HG03354 (cell line): ENCODE measurements at regions not wholly inside any gene's neighbourhood (a gene's known extent, or its start where the extent isn't known, plus 50 kb on each side); places are given as distances from the start of the nearest gene placed in this dataset.

ENCODE experiments used
- ATAC-seq: cut with Tn5 transposase; IDR thresholded peaks from one replicate; pipeline ENCODE4 v1.9.1; 2021; ENCODE audit warnings: mild to moderate bottlenecking; ENCODE audit not compliant: unreplicated experiment, poor library complexity, severe bottlenecking

- no peak for ATAC-seq
Observed at GRCh38 chr1:209349363-209350308, 233.9 kb upstream of the CAMK1G start.

DNA sequence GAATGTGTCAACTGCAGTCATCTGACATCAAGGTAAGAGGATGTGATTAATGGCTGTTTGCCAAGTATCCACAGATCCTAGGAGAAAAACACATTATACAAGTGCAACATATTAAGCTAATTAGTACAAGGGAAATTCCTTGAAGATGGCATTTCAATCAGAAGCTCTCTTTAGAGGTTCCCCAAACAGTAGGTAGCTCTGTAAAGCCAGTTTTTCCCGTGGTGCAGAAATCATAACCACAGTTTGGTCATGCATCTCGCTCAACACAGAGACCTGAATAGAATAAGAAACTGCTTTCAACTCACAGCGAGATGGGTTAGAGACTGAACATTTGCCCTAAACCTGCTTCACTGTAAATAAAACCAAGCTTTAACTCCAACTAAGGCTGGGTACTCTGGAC lies 230.5 kb upstream of the CAMK1G start:
- ATAC-seq: no peak

DNA sequence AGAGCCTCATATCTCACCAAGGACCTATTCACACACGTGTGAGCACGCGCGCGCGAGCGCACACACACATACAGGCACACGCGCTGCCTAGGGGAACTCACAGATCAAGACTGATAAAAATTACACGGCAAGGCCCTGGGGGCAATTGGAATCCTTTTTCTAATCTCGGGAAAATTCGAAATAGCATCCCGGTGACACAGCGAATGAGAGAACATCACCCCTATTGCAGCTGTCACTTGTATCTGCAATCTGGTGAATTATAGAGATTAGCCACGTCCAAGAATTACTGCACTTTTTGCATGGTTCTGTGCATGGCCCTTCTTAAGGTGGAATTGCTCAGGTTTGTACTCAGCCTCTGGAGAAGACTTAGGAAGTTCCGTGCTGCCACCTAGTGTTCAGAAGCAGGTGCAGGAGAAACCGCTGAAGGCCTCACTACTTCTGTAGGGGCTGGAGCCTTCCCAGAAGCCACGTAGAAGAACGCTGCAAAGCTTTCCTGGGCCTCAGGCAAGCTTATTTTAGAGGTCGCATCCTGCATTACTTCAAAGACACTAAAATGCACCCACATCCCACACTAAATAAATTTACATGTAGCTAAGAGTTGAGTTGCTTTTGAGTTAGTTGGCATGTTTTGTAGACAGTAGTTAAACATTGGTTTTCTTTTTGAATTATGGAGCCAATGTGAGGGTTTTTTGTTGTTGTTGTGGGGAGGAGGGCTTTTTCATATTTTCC lies 229.2 kb upstream of the CAMK1G start:
- ATAC-seq: peak; percentile 91

- ATAC-seq: no peak
Observed at GRCh38 chr1:209354840-209355165, 228.7 kb upstream of the CAMK1G start.

DNA sequence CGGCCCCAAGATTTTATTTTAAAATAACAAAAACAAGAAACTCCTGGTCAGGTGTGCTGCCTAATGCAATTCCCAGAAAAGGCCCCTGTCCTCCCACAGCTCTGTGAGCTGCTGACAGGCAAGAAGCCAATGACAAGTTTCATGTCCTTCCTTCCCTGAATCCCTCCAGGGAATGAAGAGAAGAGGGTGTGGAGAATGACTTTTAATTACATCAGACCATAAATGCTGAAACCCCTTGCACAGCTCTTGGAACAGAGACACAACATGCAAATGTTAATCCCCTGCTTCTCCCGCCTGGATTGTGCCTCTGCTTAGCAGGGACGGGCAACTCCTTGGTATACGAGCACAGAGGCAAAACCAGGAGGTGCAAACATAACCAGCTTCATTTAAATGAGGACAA lies 228.1 kb upstream of the CAMK1G start:
- no peak for ATAC-seq

GRCh38 chr1:209356976-209357377 lies 226.5 kb upstream of the CAMK1G start:
- no peak for ATAC-seq

GRCh38 chr1:209363112-209363511 lies 220.4 kb upstream of the CAMK1G start:
- no peak for ATAC-seq

GRCh38 chr1:209364716-209365115 lies 218.8 kb upstream of the CAMK1G start:
- no peak for ATAC-seq

GRCh38 chr1:209367061-209367772 lies 216.3 kb upstream of the CAMK1G start:
- ATAC-seq: no peak

DNA sequence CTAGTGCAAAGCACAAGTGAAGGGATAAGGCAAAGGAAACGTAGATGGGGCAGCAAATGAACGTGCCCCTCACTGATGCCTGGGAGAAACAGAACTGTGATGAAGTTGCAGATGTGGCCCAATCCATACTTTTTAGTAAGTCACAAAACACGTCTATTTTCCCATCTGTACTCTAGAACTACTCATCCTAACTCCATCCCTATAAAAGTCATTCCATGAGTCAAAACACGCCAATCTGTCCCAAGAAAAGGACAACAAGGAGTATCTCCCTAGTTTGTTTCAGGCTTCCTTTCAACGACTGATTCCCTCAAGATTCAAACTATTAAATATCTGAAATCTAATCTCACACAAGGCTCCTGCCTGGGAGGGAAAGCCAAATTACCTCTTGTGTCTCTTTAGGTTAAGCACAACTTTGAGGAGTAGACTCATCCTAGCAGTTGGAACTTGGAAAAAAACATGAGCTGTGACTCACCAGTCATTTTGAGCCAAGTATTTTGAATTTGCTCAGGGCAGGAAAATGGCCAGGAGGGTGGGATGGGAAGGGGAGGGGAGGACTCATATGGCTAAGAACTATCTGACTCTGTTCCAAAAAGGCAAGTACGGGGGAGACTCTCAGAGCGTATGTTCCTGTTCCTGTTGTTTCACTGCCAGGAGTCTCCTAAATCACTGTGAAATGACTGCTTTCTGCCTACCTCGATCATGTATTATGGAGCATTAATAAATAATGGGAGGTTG lies 214.5 kb upstream of the CAMK1G start:
- ATAC-seq: no peak

GRCh38 chr1:209370241-209370995 lies 213.1 kb upstream of the CAMK1G start:
- no peak for ATAC-seq

- ATAC-seq: no peak
Observed at GRCh38 chr1:209375097-209375496, 208.4 kb upstream of the CAMK1G start.

DNA sequence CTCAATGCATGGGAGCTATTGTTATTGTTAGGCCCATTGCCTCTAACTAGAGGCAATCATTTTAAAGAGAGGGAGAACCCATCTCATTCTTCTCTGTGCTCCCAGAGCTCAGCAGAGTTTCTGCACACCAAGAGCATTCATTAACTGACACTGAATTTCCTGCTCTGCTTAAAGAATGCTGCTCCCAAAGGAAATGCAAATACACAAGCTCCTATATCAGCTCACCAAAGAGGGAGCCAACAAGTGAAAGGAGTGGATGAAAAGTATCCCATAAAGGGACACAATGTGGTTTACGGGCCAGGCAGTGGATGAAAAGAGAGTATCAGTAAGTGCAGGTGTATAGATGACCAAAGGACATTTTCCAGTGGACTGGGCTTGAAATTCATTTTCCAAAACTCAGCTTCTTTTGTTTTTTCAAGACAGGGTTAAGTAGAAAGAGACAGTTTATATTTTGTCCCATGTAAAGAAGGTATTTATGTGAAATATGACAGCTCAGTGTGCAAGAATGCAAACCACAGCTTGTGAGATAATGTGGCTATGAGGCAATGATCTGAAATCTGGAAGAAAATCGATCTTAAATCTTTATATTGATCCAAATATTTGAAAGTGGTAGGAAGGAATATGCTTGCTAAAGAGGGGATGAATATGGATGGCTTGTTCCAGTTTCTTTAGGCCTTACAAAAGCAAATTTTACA lies 207.7 kb upstream of the CAMK1G start:
- ATAC-seq: no peak

DNA sequence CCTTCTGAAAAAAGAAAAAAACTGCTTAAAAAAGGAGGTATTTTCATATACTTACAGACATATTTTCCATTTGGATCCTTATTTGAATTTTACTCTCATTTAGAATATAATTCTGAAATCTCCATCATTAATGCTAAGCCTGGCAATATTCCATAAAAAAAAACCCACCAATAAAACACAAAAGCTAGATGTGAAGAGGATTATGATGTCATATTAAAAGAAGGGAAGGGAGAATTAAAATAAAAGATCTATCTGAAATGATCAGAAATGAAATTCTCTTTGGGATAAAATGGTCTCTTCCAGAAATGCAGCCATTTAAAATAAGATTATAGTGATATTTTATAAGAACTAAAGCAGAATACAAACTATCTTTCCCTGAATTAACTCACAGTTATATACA lies 206.7 kb upstream of the CAMK1G start:
- no peak for ATAC-seq

- no peak for ATAC-seq
Observed at GRCh38 chr1:209377995-209378394, 205.5 kb upstream of the CAMK1G start.

GRCh38 chr1:209379280-209379679 lies 204.2 kb upstream of the CAMK1G start:
- no peak for ATAC-seq

GRCh38 chr1:209380420-209380819 lies 203.1 kb upstream of the CAMK1G start:
- no peak for ATAC-seq

- ATAC-seq: no peak
Observed at GRCh38 chr1:209382231-209383100, 201.0 kb upstream of the CAMK1G start.
